Pulmonary artery endothelial cell (primary cell): ENCODE measurements at regions not wholly inside any gene's neighbourhood (a gene's known extent, or its start where the extent isn't known, plus 50 kb on each side); places are given as distances from the start of the nearest gene placed in this dataset.

ENCODE experiments used
- DNase-seq: peaks from one replicate; pipeline ENCODE4 v3.0.0-alpha.2; 2011; ENCODE audit warnings: low read depth, low spot score

GRCh38 chr17:63126607-63127006 is 160.6 kb downstream of the TANC2 start:
- DNase-seq: no peak

- no peak for DNase-seq
Measured at GRCh38 chr17:63132459-63132911, 166.4 kb downstream of the TANC2 start.

- no peak for DNase-seq
Measured at GRCh38 chr17:63133491-63133890, 167.5 kb downstream of the TANC2 start.

GRCh38 chr17:63134867-63135266 is 168.8 kb downstream of the TANC2 start:
- no peak for DNase-seq

- DNase-seq: no peak
Measured at GRCh38 chr17:63136369-63137012, 170.5 kb downstream of the TANC2 start.

- no peak for DNase-seq
Measured at GRCh38 chr17:63137163-63137562, 171.1 kb downstream of the TANC2 start.

- DNase-seq: no peak
Measured at GRCh38 chr17:63138713-63139112, 172.7 kb downstream of the TANC2 start.

GRCh38 chr17:63139356-63139755 is 173.3 kb downstream of the TANC2 start:
- no peak for DNase-seq

GRCh38 chr17:63140255-63140654 is 174.2 kb downstream of the TANC2 start:
- no peak for DNase-seq

- no peak for DNase-seq
Measured at GRCh38 chr17:63142836-63143235, 176.8 kb downstream of the TANC2 start.

GRCh38 chr17:63150490-63150889 is 184.5 kb downstream of the TANC2 start:
- DNase-seq: no peak

GRCh38 chr17:63150994-63151464 is 185.0 kb downstream of the TANC2 start:
- no peak for DNase-seq

GRCh38 chr17:63151941-63152523 is 186.0 kb downstream of the TANC2 start:
- DNase-seq: no peak

- no peak for DNase-seq
Measured at GRCh38 chr17:63153488-63153887, 187.5 kb downstream of the TANC2 start.

- no peak for DNase-seq
Measured at GRCh38 chr17:63154586-63155244, 188.7 kb downstream of the TANC2 start.

GRCh38 chr17:63156986-63157385 is 191.0 kb downstream of the TANC2 start:
- DNase-seq: no peak

- DNase-seq: no peak
Measured at GRCh38 chr17:63162406-63163157, 196.5 kb downstream of the TANC2 start.

GRCh38 chr17:63163158-63163520 is 197.1 kb downstream of the TANC2 start:
- DNase-seq: no peak

GRCh38 chr17:63165400-63165799 is 199.4 kb downstream of the TANC2 start:
- no peak for DNase-seq

- DNase-seq: no peak
Measured at GRCh38 chr17:63170795-63171194, 204.8 kb downstream of the TANC2 start.

- DNase-seq: no peak
Measured at GRCh38 chr17:63171428-63172393, 205.7 kb downstream of the TANC2 start.
